GM21381 (cell line): ENCODE measurements at regions not wholly inside any gene's neighbourhood (a gene's known extent, or its start where the extent isn't known, plus 50 kb on each side); places are given as distances from the start of the nearest gene placed in this dataset.
A peak's percentile ranks its signal among the peaks of the same experiment; 100 is the strongest.
"Not testable (repeated sequence)": the region's sequence is repeated elsewhere in the genome, so short reads cannot be mapped to it uniquely, and the experiment has no call there.

Source experiments
- ATAC-seq: cut with Tn5 transposase; IDR thresholded peaks from one replicate; pipeline ENCODE4 v1.9.1; 2021; ENCODE audit warnings: mild to moderate bottlenecking, moderate library complexity; ENCODE audit not compliant: unreplicated experiment

- peak; percentile 81 for ATAC-seq
Measured at GRCh38 chr1:101520302-101520701, 283.5 kb downstream of the S1PR1 start.

DNA sequence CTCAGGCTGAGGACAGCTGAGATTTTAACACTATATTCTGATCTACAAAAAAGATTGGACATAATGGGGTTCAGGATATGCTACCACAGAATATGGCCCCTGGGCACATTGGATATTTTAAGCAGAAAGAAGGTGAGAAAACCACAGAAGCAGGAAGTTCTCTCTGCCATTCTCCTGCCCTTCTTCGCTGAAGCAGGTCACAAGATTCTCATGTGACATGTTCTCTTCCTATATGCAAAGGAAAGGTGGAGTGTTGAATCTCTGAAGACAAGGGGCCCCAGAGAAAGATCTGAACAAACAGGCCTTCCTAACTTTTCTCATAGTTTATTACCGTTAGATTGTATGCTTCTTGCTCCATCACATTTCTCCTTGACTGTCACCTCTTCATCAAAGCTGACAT lies 285.7 kb downstream of the S1PR1 start:
- ATAC-seq: no peak

DNA sequence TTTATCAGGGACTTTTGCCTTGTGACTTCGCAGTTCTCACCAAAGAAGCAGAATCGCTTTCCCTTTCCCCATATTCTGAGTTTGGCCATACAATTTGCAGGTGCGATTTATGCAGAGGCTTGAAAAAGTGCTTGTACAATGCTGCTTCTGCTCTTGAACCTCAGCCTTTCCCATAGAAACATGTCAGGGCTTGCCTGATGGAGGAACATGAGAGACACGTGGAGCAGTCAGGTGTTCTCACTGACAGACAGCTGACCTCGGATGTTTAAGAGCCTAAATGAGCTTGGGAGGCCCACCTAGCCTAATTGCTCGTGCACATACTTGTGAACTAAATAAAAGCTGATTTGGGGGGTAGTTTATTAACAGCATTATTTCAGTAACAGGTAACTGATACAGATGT lies 290.0 kb downstream of the S1PR1 start:
- ATAC-seq: no peak

DNA sequence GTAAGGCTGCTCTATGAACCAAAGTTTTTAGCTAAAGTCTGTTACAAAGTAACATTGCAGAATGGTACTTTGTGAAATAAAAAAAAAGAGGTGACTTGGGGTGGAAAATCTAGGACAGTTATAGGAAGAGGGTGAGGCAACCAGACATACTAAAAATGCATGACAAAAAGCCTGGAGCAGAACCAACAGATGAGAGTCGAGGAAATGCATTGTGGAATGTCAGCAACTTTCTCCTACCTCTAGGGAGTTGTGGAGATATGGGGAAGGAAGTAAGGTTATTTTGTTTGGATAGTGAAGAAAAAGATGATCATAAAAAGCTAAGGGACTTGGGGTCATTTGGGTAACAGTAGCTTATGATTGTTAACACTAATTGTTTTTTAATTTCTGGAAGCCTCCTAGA lies 295.6 kb downstream of the S1PR1 start:
- ATAC-seq: no peak

- no peak for ATAC-seq
Measured at GRCh38 chr1:101540161-101540560, 303.3 kb downstream of the S1PR1 start.

GRCh38 chr1:101546885-101547284 lies 310.1 kb downstream of the S1PR1 start:
- no peak for ATAC-seq

- no peak for ATAC-seq
Measured at GRCh38 chr1:101547357-101547756, 310.5 kb downstream of the S1PR1 start.

- no peak for ATAC-seq
Measured at GRCh38 chr1:101548376-101548775, 311.6 kb downstream of the S1PR1 start.

DNA sequence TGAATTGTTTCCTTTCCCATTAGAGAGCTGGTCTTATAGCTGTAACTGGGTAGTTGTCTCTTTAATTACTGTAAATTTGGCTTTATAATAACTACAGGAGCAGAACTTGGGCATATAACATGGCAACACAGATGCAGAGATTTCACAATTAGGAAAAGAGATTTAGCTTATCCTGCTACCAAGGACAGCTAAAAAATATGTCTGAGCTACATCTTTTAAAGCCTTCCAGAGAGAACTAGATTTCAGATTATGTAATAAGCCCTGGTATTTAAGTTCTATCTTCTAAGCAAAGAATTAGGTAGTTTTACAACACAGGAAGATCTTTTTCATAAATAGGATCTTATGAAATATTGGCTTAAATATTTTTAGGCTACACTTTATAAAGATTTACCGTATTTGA lies 313.8 kb downstream of the S1PR1 start:
- ATAC-seq: no peak

DNA sequence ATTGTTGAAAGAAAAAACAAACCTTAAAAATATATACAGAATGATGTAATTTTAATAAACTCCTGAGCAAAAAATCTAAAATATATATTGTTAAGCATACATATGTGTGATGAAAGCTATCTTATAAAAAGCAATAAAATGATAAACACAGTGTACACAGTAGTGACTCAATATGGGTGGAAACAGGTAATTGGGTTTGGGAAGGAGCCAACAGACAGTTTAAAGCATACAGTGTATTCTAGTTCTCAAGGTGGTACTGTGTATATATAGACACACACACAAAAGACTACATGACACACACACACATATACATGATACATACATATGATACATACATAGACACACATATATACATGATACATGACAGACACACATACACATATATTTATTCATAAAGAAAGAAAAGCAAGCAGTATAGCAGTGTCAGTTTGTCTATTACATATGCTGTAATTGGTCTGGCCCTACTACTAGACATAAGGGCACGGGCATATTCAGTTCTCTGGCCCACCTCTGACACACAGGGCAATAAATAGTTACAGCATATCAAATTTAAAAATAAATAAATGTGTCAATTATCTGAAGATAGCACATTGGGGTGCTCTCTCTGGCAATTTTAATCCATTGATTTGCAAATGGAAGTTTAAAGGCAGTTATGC lies 330.2 kb downstream of the S1PR1 start:
- ATAC-seq: no peak

DNA sequence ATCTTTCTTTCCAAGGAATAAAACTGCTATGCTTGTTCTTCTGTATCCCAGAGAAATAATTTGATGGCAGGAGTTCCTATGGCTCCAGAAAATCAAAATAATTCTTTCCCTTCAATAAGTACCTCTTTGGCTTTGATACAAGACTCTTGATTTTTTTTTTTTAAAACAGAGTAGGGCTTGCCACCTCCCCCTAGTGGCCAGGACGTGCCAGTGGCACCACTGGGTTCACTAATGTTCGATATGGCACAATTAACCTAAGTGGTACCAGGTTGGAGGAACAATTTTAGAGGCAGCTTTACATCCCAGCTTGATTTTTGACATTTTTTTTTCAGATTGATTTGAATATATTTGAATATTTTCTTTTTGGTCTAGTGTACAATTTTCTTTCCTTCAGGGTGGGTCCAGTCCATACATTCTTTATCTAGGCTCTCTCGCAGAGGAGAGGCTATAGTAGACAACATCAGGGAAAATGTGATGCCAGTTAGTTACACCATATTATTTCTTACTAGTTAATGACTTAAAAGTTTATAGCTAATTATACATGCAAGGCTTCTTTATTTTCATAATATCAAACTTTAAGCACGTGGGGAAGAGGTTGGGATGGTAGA lies 330.9 kb downstream of the S1PR1 start:
- ATAC-seq: peak; percentile 93

- no peak for ATAC-seq
Measured at GRCh38 chr1:101587741-101588140, 350.9 kb downstream of the S1PR1 start.

- ATAC-seq: no peak
Measured at GRCh38 chr1:101588677-101589076, 351.9 kb downstream of the S1PR1 start.

DNA sequence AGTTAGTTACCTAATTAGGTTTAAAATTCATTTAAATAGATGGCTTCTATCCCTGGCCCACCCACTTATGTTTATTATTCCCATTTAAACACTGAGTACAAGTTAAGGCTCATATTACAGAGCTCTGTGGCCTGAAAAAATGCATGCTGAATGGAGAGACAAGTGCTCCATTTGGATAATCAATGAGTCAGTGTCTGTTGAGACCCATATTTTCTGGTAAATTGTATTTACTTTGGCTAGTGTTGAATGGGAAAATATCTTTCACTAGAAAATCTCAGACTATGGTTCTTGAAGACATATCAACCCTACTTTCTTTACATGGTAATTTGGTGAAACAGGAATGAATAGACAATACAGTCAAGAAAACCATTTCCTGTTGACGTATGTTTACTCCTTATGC lies 356.0 kb downstream of the S1PR1 start:
- ATAC-seq: no peak

- ATAC-seq: no peak
Measured at GRCh38 chr1:101595881-101596374, 359.1 kb downstream of the S1PR1 start.

DNA sequence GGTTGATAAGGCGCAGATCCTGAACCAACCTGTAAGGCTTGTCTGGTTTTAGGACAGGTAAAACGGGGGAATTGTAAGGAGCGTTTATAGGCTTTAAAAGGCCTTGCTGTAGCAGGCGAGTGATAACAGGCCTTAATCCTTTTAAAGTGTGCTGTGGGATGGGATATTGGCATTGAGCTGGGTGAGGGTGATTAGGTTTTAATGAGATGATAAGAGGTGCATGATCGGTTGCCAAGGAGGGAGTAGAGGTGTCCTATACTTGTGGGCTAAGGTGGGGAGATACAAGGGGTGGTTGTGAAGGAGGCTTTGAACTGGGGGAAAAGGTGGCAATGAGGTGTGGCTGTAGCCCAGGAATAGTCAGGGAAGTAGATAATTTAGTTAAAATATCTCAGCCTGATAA lies 363.8 kb downstream of the S1PR1 start:
- ATAC-seq: not testable (repeated sequence)

- ATAC-seq: no peak
Measured at GRCh38 chr1:101603726-101604125, 366.9 kb downstream of the S1PR1 start.

DNA sequence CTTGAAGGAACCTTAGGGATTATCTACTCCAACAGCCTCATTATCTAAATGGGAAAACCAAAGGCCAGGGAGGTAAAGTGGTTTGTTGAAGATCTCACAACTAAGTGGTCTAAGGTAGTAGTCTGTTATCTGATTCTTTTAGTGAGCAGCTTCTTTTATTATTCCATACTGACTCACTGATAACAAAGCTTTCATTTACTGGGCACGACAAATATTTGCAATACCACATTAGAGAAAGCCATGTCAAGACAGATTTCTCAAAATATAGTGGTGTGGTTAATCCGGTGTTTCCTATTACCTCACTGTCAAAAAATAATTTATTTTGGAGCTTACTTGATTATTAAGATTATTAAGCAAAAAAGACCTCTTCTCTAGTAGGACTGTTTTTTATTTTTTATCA lies 369.1 kb downstream of the S1PR1 start:
- no peak for ATAC-seq

DNA sequence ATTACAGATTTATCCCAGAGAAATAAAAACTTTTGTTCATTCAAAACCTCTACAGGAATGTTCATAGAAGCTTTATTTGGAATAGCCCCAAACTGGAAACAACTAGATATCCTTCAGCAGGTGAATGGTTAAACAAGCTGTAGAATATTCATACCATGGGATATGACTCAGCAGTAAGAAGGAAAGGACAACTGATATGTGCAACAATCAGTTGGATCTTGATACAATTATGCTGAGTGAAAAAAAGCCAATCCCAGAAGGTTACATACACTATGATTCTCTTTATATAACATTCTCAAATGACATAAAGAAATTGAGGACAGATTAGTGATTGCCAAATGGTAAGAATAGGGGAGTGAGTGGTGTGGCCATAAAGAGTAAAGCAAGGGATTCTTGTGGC lies 376.7 kb downstream of the S1PR1 start:
- no peak for ATAC-seq

GRCh38 chr1:101618900-101619299 lies 377.8 kb downstream of the OLFM3 start:
- ATAC-seq: no peak

DNA sequence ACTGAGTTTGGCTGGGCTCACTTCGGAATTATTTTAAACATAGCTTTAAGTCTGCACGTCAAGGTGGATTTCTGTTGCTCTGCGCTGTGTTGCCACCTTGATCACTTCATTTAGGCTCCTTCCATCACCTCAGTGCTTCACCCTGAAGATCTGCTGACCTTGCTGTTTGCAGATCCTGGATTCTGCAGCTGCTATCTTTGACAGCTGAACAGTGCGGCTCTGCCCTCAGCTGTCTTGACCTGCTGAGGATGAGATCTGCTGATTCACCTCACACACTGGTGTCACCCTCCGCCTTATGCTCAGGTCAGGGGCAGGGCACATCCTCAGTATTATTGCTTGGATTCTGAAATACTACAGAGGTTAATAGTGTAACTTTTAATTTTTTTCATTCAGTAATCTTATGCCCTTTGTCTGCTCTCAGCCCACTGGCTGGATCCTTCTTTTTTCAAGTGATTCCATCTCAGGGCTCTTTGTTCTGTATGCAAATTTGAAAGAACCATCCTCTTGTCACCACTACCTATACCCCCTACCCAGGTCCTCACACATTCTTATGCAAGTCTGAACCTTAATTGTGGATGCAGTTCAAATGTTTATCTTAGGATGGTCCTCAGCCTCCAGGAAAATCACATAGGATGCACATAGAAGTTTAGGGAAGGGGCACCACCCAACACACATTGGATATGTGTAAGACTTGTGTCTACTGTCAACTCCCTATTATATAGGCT lies 364.0 kb downstream of the OLFM3 start:
- ATAC-seq: no peak

- ATAC-seq: no peak
Measured at GRCh38 chr1:101645810-101646209, 350.9 kb downstream of the OLFM3 start.
